HTR-8/SVneo (cell line): ENCODE measurements at regions not wholly inside any gene's neighbourhood (a gene's known extent, or its start where the extent isn't known, plus 50 kb on each side); places are given as distances from the start of the nearest gene placed in this dataset.

ENCODE experiments used
- DNase-seq: peaks from one replicate; pipeline ENCODE4 v3.0.0; 2011; ENCODE audit warnings: low spot score, mixed read lengths; ENCODE audit not compliant: insufficient read length
- FAIRE-seq: peaks from 2 replicates; lab custom pipeline; 2011; peaks lifted over from hg19 to GRCh38; lab: Jason Lieb, UNC

GRCh38 chr5:67375606-67376005 is 179.0 kb upstream of the CD180 start:
- FAIRE-seq (no peak), DNase-seq (no peak)

- DNase-seq (no peak), FAIRE-seq (no peak)
Observed at GRCh38 chr5:67374378-67374777, 177.8 kb upstream of the CD180 start.

- FAIRE-seq (no peak), DNase-seq (no peak)
Observed at GRCh38 chr5:67373518-67373917, 176.9 kb upstream of the CD180 start.

- DNase-seq (no peak), FAIRE-seq (no peak)
Observed at GRCh38 chr5:67372887-67373286, 176.3 kb upstream of the CD180 start.

- DNase-seq (no peak), FAIRE-seq (no peak)
Observed at GRCh38 chr5:67371924-67372323, 175.3 kb upstream of the CD180 start.

- no peak for DNase-seq
- no peak for FAIRE-seq
Observed at GRCh38 chr5:67366691-67367395, 170.2 kb upstream of the CD180 start.

- DNase-seq (no peak), FAIRE-seq (no peak)
Observed at GRCh38 chr5:67366276-67366675, 169.7 kb upstream of the CD180 start.

- FAIRE-seq, result no peak
- DNase-seq, result no peak
Observed at GRCh38 chr5:67364381-67364970, 167.9 kb upstream of the CD180 start.

GRCh38 chr5:67363963-67364362 is 167.4 kb upstream of the CD180 start:
- FAIRE-seq, result no peak
- DNase-seq, result no peak

- no peak for FAIRE-seq
- no peak for DNase-seq
Observed at GRCh38 chr5:67363180-67363709, 166.6 kb upstream of the CD180 start.

- no peak for DNase-seq
- FAIRE-seq, result no peak
Observed at GRCh38 chr5:67361932-67362729, 165.5 kb upstream of the CD180 start.

- DNase-seq (no peak), FAIRE-seq (no peak)
Observed at GRCh38 chr5:67360047-67360446, 163.4 kb upstream of the CD180 start.

- FAIRE-seq (no peak), DNase-seq (no peak)
Observed at GRCh38 chr5:67358186-67358585, 161.6 kb upstream of the CD180 start.

- FAIRE-seq (no peak), DNase-seq (no peak)
Observed at GRCh38 chr5:67355120-67355713, 158.6 kb upstream of the CD180 start.

- DNase-seq (no peak), FAIRE-seq (no peak)
Observed at GRCh38 chr5:67353500-67354450, 157.2 kb upstream of the CD180 start.

- FAIRE-seq (no peak), DNase-seq (no peak)
Observed at GRCh38 chr5:67350618-67351201, 154.1 kb upstream of the CD180 start.

- FAIRE-seq (no peak), DNase-seq (no peak)
Observed at GRCh38 chr5:67350185-67350584, 153.6 kb upstream of the CD180 start.

GRCh38 chr5:67347821-67348220 is 151.2 kb upstream of the CD180 start:
- FAIRE-seq (no peak), DNase-seq (no peak)

- FAIRE-seq (no peak), DNase-seq (no peak)
Observed at GRCh38 chr5:67346611-67347010, 150.0 kb upstream of the CD180 start.
